HG02973 (cell line): ENCODE measurements at regions not wholly inside any gene's neighbourhood (a gene's known extent, or its start where the extent isn't known, plus 50 kb on each side); places are given as distances from the start of the nearest gene placed in this dataset.
A peak's percentile ranks its signal among the peaks of the same experiment; 100 is the strongest.
"Not testable (repeated sequence)": the region's sequence is repeated elsewhere in the genome, so short reads cannot be mapped to it uniquely, and the experiment has no call there.

Experiments
- ATAC-seq: cut with Tn5 transposase; IDR thresholded peaks from one replicate; pipeline ENCODE4 v1.9.1; 2021; ENCODE audit warnings: moderate library complexity; ENCODE audit not compliant: unreplicated experiment

DNA sequence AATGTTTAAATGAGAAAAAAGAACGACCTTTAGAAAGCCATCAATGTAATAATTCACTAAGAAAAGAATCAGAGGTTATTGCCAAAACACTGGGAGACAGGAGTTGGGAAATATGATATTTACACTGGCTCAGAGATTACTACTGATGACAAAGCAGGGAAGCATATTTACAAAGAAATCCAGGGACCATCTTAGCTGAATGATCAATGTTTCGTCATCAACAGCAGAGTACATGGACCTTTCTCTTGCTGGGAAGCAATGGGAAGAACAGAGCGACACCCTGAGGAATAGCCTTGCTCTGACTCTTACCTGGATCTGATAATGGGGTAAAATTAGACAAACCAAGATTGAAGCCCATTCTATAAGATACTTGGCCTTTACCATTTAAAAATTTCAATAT lies 1293.5 kb downstream of the XPNPEP1 start:
- no peak for ATAC-seq

DNA sequence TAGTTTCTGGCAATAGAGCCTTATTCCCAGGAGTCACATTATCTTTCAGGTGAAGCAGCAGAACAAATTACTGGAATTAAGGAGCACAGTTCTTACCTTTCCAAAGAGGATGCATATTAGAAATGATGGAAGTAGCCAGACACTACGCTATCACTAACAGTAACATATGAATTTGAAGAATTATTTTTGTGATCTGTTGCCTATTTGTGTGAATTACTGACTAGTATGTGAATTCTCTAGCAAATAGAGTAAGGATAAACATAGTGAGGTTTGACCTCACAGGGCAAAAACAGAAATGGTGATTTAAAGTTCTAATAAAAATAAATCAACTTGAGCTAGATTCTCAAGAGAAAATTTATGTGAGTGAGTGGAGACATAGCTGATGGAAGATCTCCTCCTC lies 1299.3 kb downstream of the XPNPEP1 start:
- ATAC-seq, result no peak

DNA sequence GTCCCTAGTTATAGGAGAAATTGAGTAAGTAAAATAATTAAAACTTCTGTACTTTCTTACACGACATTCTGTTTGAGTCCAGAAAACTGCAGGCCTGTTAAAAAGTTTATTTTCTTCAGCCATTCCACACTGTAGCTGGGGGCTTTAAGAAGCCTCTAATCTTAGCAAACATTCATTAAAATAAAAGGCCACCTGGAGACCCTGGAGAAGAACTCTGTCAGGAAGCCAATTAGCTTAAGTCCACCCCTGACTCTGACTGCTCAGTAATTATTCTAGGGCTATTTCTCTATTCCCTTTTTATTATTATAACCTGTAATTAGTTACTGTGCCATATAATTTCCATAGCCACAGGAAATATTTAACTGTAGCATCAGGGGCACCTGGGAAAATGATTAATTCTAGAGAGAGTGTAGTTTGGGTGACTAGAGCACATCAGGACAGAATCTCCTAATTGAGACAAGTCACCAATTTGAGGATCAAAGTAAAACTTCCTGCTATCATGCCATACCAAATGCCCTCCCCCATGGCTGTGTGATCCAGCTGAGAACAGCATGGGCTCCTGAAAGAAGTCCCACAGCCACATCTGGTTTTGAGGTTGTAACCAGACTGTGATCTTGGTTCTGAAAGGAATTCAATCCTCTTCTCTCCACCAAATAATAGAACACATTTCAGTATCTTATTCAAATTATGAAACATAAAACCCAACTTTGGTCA lies 1302.3 kb downstream of the XPNPEP1 start:
- no peak for ATAC-seq

DNA sequence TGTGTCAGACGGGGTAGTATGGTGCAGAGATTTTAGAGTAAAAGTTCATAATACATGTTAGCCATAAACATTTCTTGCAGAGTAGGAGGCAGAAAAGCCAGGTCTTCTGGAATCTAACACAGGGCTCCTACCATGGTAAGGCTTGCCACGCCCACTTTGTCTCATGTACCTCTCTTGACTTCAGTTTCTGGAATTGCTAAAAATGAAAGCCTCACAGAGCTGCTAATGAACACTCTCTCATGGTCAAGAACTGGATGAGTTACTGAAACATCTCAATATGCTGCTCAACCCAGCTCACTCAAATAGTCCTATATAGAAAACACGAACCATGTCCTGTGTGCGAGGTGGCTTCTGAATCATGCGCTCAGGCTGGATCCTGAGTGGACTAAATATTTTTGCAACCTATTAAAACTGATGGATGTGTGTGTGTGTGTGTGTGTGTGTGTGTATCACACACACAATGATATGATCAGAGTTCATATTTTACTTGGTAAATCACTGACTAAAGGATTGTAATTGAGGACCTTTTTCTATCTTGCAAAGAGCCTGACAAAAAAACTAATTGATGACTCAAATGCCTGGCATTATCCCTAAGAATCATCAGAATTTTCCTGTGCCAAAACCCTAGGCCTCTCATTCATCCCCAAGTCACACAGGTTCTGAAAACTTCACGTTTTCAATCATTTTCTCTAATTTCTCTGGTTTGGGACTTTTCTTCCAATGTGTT lies 1306.6 kb downstream of the XPNPEP1 start:
- peak; percentile 62 for ATAC-seq

DNA sequence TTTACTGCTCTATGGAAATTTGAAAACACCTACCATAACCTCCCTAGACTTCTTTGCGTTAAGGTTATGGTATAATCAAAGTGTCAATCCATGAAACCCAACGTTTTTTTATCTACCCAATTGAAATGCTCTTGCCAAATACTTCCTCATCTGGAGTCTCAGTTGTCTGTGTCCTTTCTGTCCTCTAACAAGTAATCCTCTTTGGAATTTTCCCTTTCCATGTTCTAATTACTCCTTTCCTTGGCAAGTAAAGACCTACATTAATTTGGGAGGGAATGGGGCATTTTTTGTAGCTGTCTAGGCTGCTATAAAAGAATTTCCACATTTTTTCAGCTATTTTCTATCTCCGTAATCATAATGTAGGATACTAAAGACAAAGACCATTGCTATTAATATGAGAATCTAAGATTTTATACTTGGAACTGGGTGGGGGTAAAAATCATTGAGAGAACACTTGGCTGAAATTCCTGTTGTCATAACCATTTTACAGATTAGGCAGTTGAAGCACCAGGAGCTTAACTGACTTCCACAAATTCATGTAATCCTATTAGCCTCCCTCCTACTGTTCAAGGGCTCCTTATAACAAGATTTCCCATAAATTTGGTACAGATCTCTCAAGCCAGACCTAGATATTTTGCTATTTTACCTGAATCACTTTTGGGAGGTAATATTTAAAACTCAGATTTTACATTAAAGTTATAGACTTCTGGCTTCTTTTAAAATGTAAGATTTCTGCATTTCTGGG lies 1307.6 kb downstream of the XPNPEP1 start:
- no peak for ATAC-seq

DNA sequence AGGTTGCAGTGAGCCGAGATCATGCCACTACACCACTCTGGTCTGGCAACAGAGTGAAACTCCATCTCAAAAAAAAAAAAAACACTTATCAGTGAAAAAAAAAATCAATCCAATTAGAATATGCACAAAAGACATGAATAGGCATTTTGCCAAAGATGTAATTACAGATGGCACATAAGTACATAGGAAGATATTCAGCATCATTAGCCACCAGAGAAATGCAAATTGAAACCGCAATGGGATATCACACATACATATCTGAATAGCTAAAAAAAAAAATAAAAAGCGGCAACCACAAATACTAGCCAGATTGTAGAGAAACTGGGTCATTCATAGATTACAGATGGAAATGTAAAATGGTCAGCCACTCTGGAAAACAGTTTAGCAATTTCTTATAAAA lies 1310.8 kb downstream of the XPNPEP1 start:
- ATAC-seq, result no peak

DNA sequence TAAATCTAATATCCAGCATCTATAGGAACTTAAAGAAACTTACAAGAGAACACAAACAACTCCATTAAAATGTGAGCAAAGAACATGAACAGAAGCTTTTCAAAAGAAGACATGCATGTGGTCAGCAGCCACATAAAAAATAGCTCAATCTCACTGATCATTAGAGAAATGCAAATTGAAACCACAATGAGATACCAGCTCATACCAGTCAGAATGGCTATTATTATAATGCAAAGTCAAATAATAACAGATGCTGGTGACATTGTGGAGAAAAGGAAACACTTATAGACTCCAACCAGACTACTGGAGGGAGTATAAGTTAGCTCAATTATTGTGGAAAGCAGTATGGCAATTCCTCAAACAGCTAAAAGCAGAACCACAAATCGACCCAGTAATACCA lies 1314.5 kb downstream of the XPNPEP1 start:
- peak; percentile 46 for ATAC-seq

DNA sequence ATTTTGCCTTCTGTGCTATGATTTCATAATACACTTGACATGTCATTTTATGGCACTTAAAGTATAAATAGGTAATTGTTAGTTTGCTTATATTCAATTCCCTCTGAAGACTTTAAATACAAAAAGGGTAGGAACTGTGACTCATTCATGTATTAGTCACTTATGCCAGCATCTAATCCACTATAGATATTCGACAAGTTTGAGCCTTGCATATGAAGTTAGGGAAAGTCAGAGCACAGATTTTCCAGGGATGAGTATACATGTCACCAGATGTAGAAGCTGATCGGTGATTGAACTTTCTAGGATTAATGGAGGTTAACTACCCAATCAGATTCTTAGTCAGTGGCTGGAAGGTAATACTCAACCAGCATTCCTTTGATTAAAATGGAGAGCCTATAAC lies 1321.5 kb downstream of the XPNPEP1 start:
- ATAC-seq, result no peak

DNA sequence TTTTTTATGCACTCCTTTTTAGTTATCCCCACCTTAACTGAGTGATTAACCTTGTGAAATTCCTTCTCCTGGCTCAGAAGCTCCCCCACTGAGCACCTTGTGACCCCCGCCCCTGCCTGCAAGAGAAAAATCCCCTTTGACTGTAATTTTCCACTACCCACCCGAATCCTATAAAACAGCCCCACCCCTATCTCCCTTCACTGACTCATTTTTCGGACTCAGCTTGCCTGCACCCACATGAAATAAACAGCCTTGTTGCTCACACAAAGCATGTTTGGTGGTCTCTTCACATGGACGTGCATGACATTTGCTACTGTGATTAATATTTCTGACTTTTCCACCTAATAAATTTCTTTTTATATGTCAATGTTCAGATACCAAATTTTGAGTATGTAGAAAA lies 1322.8 kb downstream of the XPNPEP1 start:
- ATAC-seq, result not testable (repeated sequence)

DNA sequence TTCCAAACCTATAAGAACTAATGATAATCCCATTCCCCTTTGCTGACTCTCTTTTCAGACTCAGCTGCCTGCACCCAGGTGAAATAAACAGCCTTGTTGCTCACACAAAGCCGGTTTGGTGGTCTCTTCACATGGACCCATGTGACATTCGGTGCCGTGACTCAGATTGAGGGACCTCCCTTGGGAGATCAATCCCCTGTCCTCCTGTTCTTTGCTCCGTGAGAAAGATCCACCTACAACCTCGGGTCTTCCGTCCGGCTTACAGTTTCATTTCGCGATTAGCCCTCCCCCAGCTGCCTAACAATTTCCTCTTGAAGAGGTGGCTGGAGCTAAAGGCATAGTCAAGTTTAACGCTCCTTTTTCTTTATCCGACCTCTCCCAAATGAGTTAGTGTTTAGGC lies 1324.0 kb downstream of the XPNPEP1 start:
- ATAC-seq, result not testable (repeated sequence)

DNA sequence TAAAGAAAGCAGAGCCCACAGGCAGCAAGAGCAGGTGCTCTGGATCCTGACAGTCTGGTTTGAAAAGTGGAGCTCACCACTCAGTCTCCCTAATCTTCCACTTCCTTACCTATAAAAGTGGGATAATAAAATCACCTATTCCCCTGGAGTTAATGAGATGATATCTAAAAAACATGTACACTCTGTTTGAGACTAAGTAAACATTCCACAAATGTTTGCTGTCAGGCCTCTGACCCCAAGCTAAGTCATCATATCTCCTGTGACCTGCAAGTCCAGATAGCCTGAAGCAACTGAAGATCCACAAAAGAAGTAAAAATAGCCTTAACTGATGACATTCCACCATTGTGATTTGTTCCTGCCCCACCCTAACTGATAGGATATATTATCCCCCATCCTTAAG lies 1324.5 kb downstream of the XPNPEP1 start:
- no peak for ATAC-seq

DNA sequence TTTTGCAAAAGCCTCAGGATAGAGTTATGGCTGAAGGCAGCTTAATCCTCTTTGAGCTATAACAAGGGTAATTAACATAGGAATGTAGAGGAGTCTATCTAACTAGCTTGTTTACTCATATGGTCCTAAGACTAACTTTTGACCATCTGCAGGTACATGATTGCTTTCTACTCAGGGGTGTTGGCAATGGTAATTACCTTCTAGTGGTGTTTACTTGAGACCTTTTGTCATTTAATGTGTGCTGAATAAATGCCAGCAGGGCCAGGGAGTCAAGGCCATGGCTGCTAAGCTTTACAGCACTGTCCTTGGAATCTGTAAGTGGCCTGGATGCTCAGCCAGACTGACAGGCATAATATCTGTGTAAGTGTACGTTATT lies 1325.0 kb downstream of the XPNPEP1 start:
- no peak for ATAC-seq

DNA sequence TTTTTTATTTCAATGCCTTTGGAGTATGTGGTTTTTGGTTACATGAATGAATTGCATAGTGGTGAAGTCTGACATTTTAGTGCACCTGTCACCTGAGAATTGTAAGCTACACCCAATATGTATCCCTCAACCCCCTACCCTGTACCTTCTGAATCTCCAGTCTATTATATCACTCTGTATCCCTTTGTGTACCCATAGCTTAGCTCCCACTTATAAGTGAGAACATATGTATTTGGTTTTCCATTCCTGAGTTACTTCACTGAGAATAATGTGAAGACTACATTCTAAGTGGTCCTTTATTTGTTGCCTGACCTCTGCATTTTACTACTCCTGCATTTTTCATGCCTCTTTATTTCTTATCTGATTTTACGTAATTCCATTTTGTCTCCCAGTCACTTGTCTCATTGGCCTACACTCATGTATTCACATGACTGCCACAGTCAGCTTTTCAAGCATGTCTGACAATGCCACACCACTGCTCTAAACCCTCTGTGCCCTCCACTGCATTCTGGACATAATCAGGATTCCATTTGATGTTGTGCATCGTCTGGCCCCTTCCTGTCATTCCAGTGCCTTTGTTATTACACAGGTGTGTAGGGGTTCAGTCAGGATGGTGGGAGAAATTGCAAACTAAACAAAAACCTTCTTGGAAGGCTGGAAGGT lies 1325.5 kb downstream of the XPNPEP1 start:
- no peak for ATAC-seq

DNA sequence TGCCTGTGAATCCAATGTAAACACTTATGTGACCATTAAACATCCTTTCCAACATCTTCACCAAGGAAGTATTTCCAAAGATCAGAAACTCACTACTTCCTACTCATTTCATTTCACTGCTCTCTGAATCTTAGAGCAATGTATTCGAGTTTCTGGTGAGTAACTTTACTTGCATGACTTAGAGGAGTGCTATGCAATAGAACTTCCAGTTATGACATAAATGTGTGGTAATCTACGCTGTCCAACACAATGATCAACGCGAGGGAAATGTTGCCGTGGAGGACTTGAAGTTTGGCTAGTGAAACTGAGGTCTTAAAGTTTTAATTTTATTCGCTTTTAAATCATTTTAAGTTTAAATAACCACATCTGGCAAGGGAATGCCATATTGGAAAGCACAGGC lies 1326.3 kb downstream of the XPNPEP1 start:
- ATAC-seq, result no peak

DNA sequence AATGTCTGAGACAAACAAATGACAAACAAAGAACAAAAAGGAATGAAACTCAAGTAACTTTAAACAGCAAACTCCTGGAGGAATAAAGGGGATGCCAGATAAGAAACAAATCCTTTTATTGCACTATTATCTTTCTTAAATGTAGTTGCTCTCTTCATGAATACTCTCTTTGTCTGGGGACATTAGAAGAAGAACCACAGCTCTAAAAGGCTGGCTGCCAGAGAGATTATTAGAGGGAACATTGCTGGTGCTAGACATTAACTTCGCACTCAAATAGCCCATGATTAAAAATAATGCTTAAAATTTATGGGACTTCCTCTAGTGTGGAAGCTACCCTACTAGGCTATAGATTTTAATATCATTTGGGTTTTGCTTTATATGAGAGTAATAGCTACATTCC lies 1330.4 kb downstream of the XPNPEP1 start:
- ATAC-seq, result no peak

DNA sequence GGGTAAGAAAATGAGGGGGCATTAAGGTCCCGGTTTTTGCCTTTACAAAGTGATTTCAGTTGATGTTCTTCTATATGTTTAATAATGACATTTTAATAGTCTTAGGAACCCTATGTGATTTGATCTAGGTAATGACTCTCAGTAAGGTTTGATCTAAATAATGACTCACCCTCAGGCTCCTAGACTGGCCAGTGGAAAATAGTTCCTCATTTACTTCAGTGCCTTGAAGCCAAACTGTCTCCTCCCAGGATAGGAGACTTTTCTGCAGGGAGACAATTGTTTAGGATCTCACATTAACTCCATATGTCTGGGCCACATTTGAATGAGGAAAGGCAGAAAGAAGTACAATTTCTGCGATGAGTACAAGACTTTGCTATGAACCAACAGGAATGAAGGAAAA lies 1331.9 kb downstream of the XPNPEP1 start:
- no peak for ATAC-seq

DNA sequence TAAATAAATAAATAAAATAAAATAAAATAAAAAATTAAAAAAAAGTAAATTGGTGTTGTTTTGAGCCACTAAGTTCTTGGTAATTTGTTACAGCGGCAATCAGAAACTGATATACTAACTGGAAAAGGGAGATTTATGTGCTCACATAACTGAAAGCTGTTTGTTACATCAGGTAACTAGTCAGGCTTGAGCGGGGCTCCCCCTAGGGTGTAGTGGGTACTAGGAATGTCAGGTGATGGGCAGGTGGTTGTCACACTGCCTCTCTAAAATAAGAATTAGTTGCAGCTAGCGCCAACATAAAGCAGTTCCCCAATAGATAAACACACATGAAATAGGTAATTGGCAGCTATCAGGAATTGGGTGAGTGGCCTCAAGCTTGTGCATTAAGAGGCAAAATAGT lies 1336.9 kb downstream of the XPNPEP1 start:
- ATAC-seq, result no peak

DNA sequence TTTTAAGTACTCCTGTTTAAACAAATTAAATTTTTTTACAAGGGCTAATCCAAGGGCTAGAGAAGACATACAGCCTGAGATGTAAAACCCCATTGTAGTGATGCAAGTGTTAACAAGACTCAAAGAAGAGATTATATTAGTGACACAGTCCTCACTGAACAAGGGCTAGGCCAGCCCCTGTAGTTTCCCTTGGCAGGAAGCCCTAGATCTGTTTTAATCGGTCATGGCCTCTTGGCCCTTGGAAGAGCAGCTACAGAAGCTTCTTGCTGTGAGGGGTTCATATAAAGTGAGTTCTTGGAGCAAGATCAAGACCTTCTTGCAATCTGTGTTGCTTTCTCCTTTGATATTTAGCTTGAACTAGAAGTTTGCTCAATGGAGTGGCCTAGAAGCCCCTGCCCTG lies 1339.4 kb downstream of the XPNPEP1 start:
- no peak for ATAC-seq

DNA sequence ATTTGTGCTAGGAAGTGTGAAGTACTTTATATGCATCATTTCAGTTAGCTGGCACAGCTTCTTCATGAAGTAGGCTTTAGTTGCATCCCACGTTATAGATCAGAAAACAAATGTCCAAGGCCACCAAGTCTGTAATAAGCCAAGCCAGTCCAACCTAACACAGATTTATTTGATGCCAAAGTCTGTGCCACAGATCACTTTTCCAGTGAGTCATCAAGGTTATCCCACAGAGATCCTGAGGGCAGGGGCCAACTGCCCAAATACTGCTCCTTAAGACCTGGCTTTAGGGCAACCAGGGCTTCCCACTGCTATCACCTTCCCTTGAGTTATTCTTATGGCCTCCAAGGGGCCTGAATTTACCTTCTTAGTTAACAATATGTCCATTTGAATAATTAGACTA lies 1340.4 kb downstream of the XPNPEP1 start:
- ATAC-seq, result no peak

DNA sequence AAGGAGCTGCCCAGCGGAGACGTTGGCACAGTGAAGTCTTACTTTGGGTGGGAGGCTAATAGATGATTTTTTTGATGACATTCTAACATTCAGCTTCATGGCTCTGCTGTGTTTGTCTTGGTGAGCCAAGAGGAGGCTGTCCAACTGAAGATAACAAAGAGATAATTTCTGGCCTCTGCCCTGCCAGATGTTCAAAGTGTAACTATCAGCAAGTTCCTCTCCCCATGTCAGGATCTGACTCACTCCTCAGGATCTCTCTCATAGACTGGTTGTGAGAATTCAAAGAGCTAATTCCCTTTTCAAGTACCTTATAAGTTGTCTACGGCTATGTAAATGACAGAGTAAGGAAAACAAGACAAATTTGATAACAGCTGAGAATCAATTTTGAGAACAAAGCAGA lies 1340.9 kb downstream of the XPNPEP1 start:
- ATAC-seq, result no peak

DNA sequence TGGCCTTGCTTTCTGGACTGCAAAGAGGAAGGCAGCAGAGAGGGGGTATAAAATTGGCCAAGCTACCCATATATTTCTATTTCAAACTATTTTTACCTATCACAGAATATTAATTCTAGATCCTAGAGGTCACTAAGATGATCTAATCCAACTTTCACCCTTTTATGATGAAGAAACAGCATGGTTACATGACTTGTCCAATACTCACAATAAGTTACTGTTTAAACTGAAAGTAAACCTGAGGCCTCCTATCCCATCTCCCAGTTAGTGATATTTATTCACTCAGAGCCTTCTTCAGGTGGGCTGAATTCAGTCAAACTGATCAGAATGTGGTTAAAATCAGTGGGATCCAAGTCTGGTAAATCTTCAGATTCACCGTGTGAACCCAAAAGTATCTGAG lies 1345.1 kb downstream of the XPNPEP1 start:
- no peak for ATAC-seq

DNA sequence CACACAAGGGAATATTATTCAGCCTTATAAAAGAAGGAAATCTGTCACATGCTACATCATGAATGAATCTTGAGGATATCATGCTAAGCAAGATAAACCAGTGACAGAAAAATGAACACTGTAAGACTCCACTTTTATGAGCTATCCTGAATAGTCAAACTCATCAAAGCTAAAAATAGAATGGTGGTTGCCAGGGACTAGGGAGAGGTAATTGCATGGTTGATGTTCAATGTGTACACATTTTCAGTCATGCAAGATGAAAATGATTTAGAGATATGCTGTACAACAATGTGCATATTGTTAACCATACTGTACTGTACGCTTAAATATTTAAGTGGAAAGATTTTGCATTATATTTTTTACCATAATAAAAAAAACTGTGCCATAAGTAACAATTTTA lies 1349.1 kb downstream of the XPNPEP1 start:
- ATAC-seq, result no peak
